ENCODE measurements at regions not wholly inside any gene's neighbourhood (a gene's known extent, or its start where the extent isn't known, plus 50 kb on each side); places are given as distances from the start of the nearest gene placed in this dataset.
A peak's percentile ranks its signal among the peaks of the same experiment; 100 is the strongest.

DNA sequence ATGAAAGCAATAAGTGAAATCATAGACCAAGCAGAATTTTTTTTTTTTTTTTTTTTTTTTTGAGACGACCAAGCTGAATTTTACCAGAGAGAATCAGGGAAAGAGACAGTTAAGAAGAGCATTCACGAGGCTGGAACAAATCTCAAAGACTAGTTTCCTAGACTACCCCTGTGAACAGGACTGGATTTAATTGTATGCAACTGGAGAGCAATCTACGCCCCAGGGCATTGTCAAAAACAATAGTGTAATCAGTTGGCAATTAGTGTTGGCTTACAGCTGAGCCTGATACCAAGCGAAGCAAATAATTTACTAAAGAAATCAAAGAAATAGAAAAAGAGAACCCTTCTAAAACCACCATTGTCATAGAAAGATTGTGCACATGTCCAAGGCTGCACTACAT lies 232.9 kb upstream of the CPNE8 start:
- no peak for TF ChIP-seq CTCF (IDR thresholded peaks at IDR 0.05; ENCODE audit: insufficient read depth, low read length)
- no peak for DNase-seq (ENCODE audit: low read depth)
- no peak overlapping the region for H3K4me3 ChIP-seq (ENCODE audit: low read depth, low read length)

DNA sequence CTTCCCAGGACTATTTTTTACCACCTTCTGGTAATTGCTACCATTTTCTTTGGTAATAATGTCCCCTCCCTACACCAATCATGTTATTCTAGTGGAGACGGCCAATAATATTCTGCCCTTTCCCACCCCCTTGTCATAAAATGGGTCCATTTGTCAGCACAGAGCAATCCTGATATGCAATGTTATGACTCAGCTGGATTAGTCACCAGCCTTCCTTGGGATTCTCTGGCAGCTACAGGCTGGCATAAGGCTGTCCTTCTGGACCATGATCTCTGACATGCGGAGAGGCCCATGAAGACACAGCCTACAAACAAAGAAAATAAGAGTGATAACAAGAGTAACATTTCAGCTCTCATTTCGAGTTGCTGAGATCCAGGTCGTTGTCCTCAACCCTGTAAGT lies 222.0 kb upstream of the CPNE8 start:
- peak; percentile 20 for DNase-seq (ENCODE audit: low read depth)
- no peak for TF ChIP-seq CTCF (IDR thresholded peaks at IDR 0.05; ENCODE audit: insufficient read depth, low read length)
- H3K4me3 ChIP-seq (ENCODE audit: low read depth, low read length), result no peak overlapping the region

GRCh38 chr12:39125566-39125965 lies 220.2 kb upstream of the CPNE8 start:
- DNase-seq (ENCODE audit: low read depth), result no peak
- TF ChIP-seq CTCF (IDR thresholded peaks at IDR 0.05; ENCODE audit: insufficient read depth, low read length), result no peak
- H3K4me3 ChIP-seq (ENCODE audit: low read depth, low read length), result no peak overlapping the region

- DNase-seq (ENCODE audit: low read depth), result no peak
- no peak for TF ChIP-seq CTCF (IDR thresholded peaks at IDR 0.05; ENCODE audit: insufficient read depth, low read length)
- no peak overlapping the region for H3K4me3 ChIP-seq (ENCODE audit: low read depth, low read length)
Measured at GRCh38 chr12:39124768-39125167, 219.4 kb upstream of the CPNE8 start.

DNA sequence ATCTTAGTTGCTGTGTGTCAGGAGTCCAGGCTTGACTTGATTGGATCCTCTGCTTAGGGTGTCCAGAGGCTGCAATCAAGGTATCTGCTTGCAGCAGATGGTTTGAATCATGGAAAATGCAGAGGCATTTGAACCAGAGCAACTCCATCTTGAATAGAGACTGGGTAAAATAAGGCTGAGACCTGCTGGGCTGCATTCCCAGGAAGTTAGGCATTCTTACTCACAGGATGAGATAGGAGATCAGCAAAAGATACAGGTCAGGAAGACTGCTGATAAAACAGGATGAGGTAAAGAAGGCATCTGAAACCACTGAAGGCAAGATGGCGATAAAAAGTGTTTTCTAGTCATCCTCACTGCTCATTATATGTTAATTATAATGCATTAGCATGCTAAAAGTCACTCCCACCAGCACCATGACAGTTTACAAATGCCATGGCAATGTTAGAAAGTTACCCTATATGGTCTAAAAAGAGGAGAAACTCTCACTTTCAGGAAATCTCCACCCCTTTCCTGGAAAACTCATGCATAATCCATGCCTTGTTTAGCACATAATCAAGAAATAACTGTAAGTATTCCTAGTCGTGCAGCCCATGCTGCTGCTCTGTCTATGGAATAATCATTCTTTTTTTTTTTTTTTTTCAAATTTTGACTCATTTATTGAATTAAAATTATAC lies 218.3 kb upstream of the CPNE8 start:
- DNase-seq (ENCODE audit: low read depth), result no peak
- TF ChIP-seq CTCF (IDR thresholded peaks at IDR 0.05; ENCODE audit: insufficient read depth, low read length), result no peak
- no peak overlapping the region for H3K4me3 ChIP-seq (ENCODE audit: low read depth, low read length)

DNA sequence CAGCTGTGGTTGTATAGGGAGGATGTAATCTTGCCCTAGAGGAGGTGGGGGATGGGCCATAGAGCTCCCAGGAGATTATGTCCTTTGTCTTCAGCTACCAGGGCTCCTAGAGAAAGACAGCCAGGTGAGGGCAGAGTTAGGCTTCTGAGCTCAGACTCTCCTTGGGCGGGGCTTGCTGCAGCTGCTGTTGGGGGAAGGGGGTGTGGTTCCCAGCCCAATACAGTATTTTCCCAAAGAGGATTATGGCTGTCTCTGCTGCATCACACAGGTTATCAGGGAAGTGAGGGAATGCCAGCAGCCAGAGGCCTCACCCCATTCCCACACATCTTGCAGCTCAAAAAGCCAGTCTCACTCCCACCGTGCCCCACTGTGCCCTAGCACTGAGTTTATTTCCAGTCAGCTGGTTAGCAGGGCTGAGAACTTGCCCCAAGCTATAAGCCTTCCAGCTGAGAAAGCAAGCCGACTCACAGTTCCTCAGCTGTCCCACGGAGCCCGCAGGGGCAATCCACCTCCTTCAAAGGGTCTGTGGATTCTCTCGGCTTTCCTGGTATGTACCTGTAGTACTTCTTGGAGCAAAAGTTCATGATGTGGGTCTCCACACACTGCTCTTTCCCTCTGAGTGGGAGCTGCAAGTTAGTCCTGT lies 217.3 kb upstream of the CPNE8 start:
- H3K4me3 ChIP-seq (ENCODE audit: low read depth, low read length), result no peak overlapping the region
- no peak for DNase-seq (ENCODE audit: low read depth)
- TF ChIP-seq CTCF (IDR thresholded peaks at IDR 0.05; ENCODE audit: insufficient read depth, low read length), result no peak

Measured in fibroblast of the aortic adventitia (primary cell).